ENCODE measurements at regions not wholly inside any gene's neighbourhood (a gene's known extent, or its start where the extent isn't known, plus 50 kb on each side); places are given as distances from the start of the nearest gene placed in this dataset.
A peak's percentile ranks its signal among the peaks of the same experiment; 100 is the strongest.

DNA sequence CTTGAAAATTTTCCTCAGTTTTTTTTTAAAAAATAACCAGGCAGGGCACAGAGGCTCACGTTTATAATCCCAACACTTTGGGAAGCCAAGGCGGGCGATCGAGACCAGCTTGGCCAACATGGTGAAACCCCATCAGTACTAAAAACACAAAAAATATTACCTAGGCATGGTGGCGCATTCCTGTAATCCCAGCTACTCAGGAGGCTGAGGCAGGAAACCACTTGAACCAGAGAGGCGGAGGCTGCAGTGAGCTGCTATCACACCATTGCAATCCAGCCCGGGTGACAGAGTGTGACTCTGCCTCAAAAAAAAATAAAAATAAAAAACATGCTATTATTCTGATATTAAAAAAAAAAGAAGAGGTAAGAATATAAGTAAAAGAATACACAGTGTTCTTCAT, 191.0 kb downstream of the ZEB2 start:
- Mint-ChIP-seq H3K36me3 (ENCODE audit: low read depth) (peaks cover 17% of the 10 kb centered on the region), H3K27ac (no peak overlapping the region), H3K9me3 (peaks cover 6% of the 10 kb centered on the region), H3K27me3 (ENCODE audit: low read depth) (no peaks in the 10 kb centered on the region), H3K4me1 (peaks cover 36% of the 10 kb centered on the region), H3K4me3 (no peak overlapping the region)
- TF ChIP-seq CTCF (IDR thresholded peaks at IDR 0.05; ENCODE audit: unreplicated experiment in 3 of 3): no peak

- Mint-ChIP-seq H3K36me3 (ENCODE audit: low read depth) (peaks cover 24% of the 10 kb centered on the region), H3K27ac (peak overlapping the region; percentile 4 to 24 (median 15)), H3K4me3 (no peak overlapping the region), H3K9me3 (peaks cover 11% of the 10 kb centered on the region), H3K4me1 (peaks cover 31% of the 10 kb centered on the region), H3K27me3 (ENCODE audit: low read depth) (no peaks in the 10 kb centered on the region)
- TF ChIP-seq CTCF (IDR thresholded peaks at IDR 0.05; ENCODE audit: unreplicated experiment in 3 of 3): no peak
These were observed 193.1 kb downstream of the ZEB2 start for GRCh38 chr2:144326825-144327224.

DNA sequence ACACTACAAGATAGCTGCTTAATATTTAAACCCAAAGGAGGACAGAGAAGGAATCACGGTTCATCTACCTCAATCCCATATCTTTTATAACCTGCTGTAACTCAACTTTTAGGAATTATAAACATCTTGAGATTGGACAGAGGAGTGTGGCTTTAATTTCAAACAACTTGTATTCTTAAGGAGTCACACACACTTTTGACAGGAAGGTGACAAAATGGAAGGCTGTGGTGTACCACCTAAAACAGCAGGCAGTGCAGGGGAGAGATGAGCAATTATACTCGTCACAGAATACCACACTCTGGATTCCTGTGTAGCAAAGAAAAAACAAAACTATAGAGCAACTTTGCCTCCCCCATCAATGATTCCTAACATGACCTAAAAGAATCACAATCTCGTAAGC, 194.8 kb downstream of the ZEB2 start:
- Mint-ChIP-seq H3K4me3 (no peak overlapping the region), H3K9me3 (peaks cover 16% of the 10 kb centered on the region), H3K27me3 (ENCODE audit: low read depth) (no peaks in the 10 kb centered on the region), H3K4me1 (peaks cover 20% of the 10 kb centered on the region), H3K36me3 (ENCODE audit: low read depth) (peaks cover 24% of the 10 kb centered on the region), H3K27ac (peak overlapping the region; percentile 61 to 86 (median 75))
- TF ChIP-seq CTCF (IDR thresholded peaks at IDR 0.05; ENCODE audit: unreplicated experiment in 3 of 3): no peak

- Mint-ChIP-seq H3K4me3 (no peak overlapping the region), H3K27ac (peak overlapping the region; percentile 61 to 86 (median 75)), H3K4me1 (peaks cover 19% of the 10 kb centered on the region), H3K36me3 (ENCODE audit: low read depth) (peaks cover 21% of the 10 kb centered on the region), H3K9me3 (peaks cover 16% of the 10 kb centered on the region), H3K27me3 (ENCODE audit: low read depth) (no peaks in the 10 kb centered on the region)
- TF ChIP-seq CTCF (IDR thresholded peaks at IDR 0.05; ENCODE audit: unreplicated experiment in 3 of 3): no peak
These were observed 195.4 kb downstream of the ZEB2 start for GRCh38 chr2:144324446-144325045.

DNA sequence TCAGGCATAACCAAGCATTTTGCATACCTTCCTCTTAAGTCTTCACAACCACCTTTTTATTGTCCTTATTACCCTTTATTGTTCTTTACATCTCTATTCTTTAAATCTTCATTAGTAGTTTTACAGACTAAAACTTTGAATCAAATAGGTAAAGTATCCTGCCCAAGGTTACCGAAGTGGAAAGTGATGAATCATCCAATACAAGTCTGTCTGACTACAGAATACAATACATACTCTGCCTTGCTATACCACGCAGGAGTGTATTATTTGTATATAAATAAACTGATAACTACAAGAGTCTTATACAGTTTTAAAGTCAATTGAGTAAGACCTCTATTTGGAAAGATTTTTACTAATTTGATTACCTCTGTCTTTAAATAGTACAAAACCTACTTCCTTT, 196.0 kb downstream of the ZEB2 start:
- no peak overlapping the region for H3K4me3 Mint-ChIP-seq
- peaks cover 19% of the 10 kb centered on the region for H3K4me1 Mint-ChIP-seq
- H3K27ac Mint-ChIP-seq: peak overlapping the region; percentile 61 to 86 (median 75)
- H3K9me3 Mint-ChIP-seq: peaks cover 16% of the 10 kb centered on the region
- H3K36me3 Mint-ChIP-seq (ENCODE audit: low read depth): peaks cover 20% of the 10 kb centered on the region
- H3K27me3 Mint-ChIP-seq (ENCODE audit: low read depth): no peaks in the 10 kb centered on the region
- no peak for TF ChIP-seq CTCF (IDR thresholded peaks at IDR 0.05; ENCODE audit: unreplicated experiment in 3 of 3)

DNA sequence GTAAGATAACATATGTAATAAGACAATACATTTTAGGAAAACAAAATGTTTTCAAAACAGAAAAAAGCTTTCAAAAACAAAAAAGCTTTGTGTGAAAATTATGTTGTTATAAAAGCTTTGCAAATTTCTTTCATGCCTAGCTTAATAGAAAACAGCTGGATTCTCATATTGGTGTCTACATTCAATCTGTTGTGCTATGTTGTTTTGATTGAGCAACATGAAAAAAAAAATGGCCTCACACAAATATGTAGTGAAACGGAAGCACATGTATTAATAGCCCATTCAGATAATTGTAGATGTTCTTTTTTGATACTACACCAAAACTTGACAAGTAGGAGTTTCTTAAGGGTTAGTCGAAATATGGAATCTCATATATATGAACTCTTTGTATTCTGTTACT, 197.5 kb downstream of the ZEB2 start:
- no peak for TF ChIP-seq CTCF (IDR thresholded peaks at IDR 0.05; ENCODE audit: unreplicated experiment in 3 of 3)
- no peaks in the 10 kb centered on the region for H3K27me3 Mint-ChIP-seq (ENCODE audit: low read depth)
- H3K27ac Mint-ChIP-seq: no peak overlapping the region
- H3K4me3 Mint-ChIP-seq: no peak overlapping the region
- peaks cover 17% of the 10 kb centered on the region for H3K36me3 Mint-ChIP-seq (ENCODE audit: low read depth)
- H3K4me1 Mint-ChIP-seq: peaks cover 17% of the 10 kb centered on the region
- H3K9me3 Mint-ChIP-seq: peaks cover 13% of the 10 kb centered on the region
